H1 (cell line): ENCODE measurements at regions not wholly inside any gene's neighbourhood (a gene's known extent, or its start where the extent isn't known, plus 50 kb on each side); places are given as distances from the start of the nearest gene placed in this dataset.

Experiments used
- CTCF ChIA-PET: fragments of 300-600 bp; sonication (Branson Sonifier 250); formaldehyde crosslinking; loops from one replicate; lab custom pipeline; 2021; ENCODE audit not compliant: partially characterized antibody; lab: Charles Lee
- POLR2A ChIA-PET: fragments of 300-600 bp; sonication (Branson Sonifier 250); formaldehyde crosslinking; loops from one replicate; lab custom pipeline; 2021; ENCODE audit warnings: inconsistent platforms; ENCODE audit not compliant: partially characterized antibody; lab: Charles Lee
- DNase-seq, 2 experiments: peaks; one replicate each; pipeline versions ENCODE4 v3.0.0 to v3.0.0-alpha.2; 2010 to 2022; ENCODE audit warnings: low spot score in 2 of 2, low read depth in 1 of 2, mixed read lengths in 1 of 2
- FAIRE-seq: peaks from 2 replicates; lab custom pipeline; 2011; peaks lifted over from hg19 to GRCh38; lab: Jason Lieb, UNC
- H2AFZ ChIP-seq: 2 replicates; pipeline ENCODE4 v1.8.1; 2012; ENCODE audit warnings: low read length, inconsistent platforms
- H2AK5ac ChIP-seq: 2 replicates; pipeline ENCODE4 v1.6.1; 2013; ENCODE audit warnings: low read depth, low read length
- H2BK120ac ChIP-seq: replicated peaks from 2 replicates; pipeline ENCODE3; 2013; ENCODE audit warnings: low read depth, low read length, inconsistent platforms
- H2BK12ac ChIP-seq: 2 replicates; pipeline ENCODE4 v1.6.1; 2013; ENCODE audit warnings: low read depth, low read length
- H2BK15ac ChIP-seq: 2 replicates; pipeline ENCODE4 v1.6.1; 2013; ENCODE audit warnings: low read length
- H2BK20ac ChIP-seq: 2 replicates; pipeline ENCODE4 v1.6.1; 2013; ENCODE audit warnings: low read length
- H2BK5ac ChIP-seq: 2 replicates; pipeline ENCODE4 v1.6.1; 2013; ENCODE audit warnings: low read depth, low read length
- H3K14ac ChIP-seq: 2 replicates; pipeline ENCODE4 v1.6.1; 2013; ENCODE audit warnings: inconsistent platforms; ENCODE audit not compliant: insufficient read length
- H3K18ac ChIP-seq: 2 replicates; pipeline ENCODE4 v1.6.1; 2013; ENCODE audit warnings: low read length; ENCODE audit errors: extremely low read depth
- H3K23ac ChIP-seq: 2 replicates; pipeline ENCODE4 v1.6.1; 2013; ENCODE audit warnings: inconsistent platforms; ENCODE audit not compliant: insufficient read length
- H3K23me2 ChIP-seq: 2 replicates; pipeline ENCODE4 v1.6.1; 2013; ENCODE audit warnings: low read depth, low read length
- H3K27ac ChIP-seq: 2 replicates; pipeline ENCODE4 v1.6.1; 2011; ENCODE audit warnings: low read depth, low read length, inconsistent platforms
- H3K27me3 ChIP-seq, 4 experiments: replicated peaks in 1 of 4; 1 replicate in 1 of 4; 2 replicates in 3 of 4; pipeline versions ENCODE4 v1.6.1 to v1.8.1; 2011 to 2013; ENCODE audit warnings: low read length in 3 of 4, mild to moderate bottlenecking in 3 of 4, inconsistent platforms in 2 of 4, mixed read lengths in 2 of 4, moderate library complexity in 1 of 4; ENCODE audit not compliant: control insufficient read depth in 3 of 4, insufficient read depth in 3 of 4; ENCODE audit errors: extremely low read depth in 1 of 4
- H3K36me3 ChIP-seq, 4 experiments: 2 replicates each; pipeline versions ENCODE4 v1.6.1 to v1.8.1; 2011 to 2013; ENCODE audit warnings: mild to moderate bottlenecking in 4 of 4, low read length in 3 of 4, moderate library complexity in 2 of 4, control low read depth in 1 of 4, inconsistent platforms in 1 of 4; ENCODE audit not compliant: insufficient read depth in 4 of 4, control insufficient read depth in 2 of 4
- H3K4ac ChIP-seq: replicated peaks from 2 replicates; pipeline ENCODE3; 2013; ENCODE audit warnings: low read length, low read depth, mixed read lengths, inconsistent platforms; ENCODE audit not compliant: insufficient read length
- H3K4me1 ChIP-seq, 4 experiments: replicated peaks in 1 of 4; 1 replicate in 1 of 4; 2 replicates in 3 of 4; pipeline versions ENCODE4 v1.6.1 to v1.8.1; 2011 to 2013; ENCODE audit warnings: low read length in 3 of 4, inconsistent platforms in 2 of 4, mixed read lengths in 1 of 4; ENCODE audit not compliant: insufficient read depth in 4 of 4, control insufficient read depth in 3 of 4
- H3K4me2 ChIP-seq, 2 experiments: 2 replicates each; pipeline versions ENCODE4 v1.6.1 to v1.8.1; 2011 to 2013; ENCODE audit warnings: low read depth in 2 of 2, low read length in 2 of 2, control low read depth in 1 of 2, inconsistent platforms in 1 of 2, mild to moderate bottlenecking in 1 of 2; ENCODE audit not compliant: insufficient read depth in 1 of 2
- H3K4me3 ChIP-seq, 4 experiments: fragments of 200-600, 300-600 bp in 1 of 4; sonication (generic), shearing (Covaris generic), sonication (Bioruptor Twin) in 1 of 4; 2 replicates each; pipeline versions ENCODE4 v1.5.1 to v1.8.1; 2011 to 2016; ENCODE audit warnings: low read length in 4 of 4, low read depth in 3 of 4, control low read depth in 2 of 4, inconsistent platforms in 2 of 4, mild to moderate bottlenecking in 2 of 4, mixed read lengths in 1 of 4, moderate library complexity in 1 of 4; ENCODE audit not compliant: insufficient read depth in 2 of 4; ENCODE audit errors: extremely low read depth in 1 of 4
- H3K56ac ChIP-seq: replicated peaks from 2 replicates; pipeline ENCODE3; 2013; ENCODE audit warnings: low read depth, mild to moderate bottlenecking, mixed read lengths, low read length, inconsistent platforms; ENCODE audit not compliant: insufficient read length
- H3K79me1 ChIP-seq: 2 replicates; pipeline ENCODE4 v1.6.1; 2013; ENCODE audit warnings: low read depth, low read length, control low read depth
- H3K79me2 ChIP-seq, 2 experiments: 2 replicates each; pipeline versions ENCODE4 v1.6.1 to v1.8.1; 2012 to 2013; ENCODE audit warnings: low read length in 2 of 2, mild to moderate bottlenecking in 2 of 2, inconsistent platforms in 1 of 2; ENCODE audit not compliant: insufficient read depth in 2 of 2, control insufficient read depth in 1 of 2
- H3K9ac ChIP-seq, 4 experiments: replicated peaks in 1 of 4; 1 replicate in 1 of 4; 2 replicates in 3 of 4; pipeline versions ENCODE4 v1.6.1 to v1.8.1; 2011 to 2013; ENCODE audit warnings: low read depth in 3 of 4, low read length in 3 of 4, control low read depth in 2 of 4, mild to moderate bottlenecking in 2 of 4, moderate library complexity in 2 of 4, inconsistent platforms in 1 of 4; ENCODE audit errors: extremely low read depth in 1 of 4
- H3K9me3 ChIP-seq, 2 experiments: 2 replicates each; pipeline versions ENCODE4 v1.6.1 to v1.8.1; 2012 to 2013; ENCODE audit warnings: mild to moderate bottlenecking in 2 of 2, moderate library complexity in 2 of 2, control low read depth in 1 of 2, inconsistent platforms in 1 of 2, low read depth in 1 of 2, low read length in 1 of 2, mixed read lengths in 1 of 2; ENCODE audit not compliant: insufficient read depth in 2 of 2
- H4K20me1 ChIP-seq, 2 experiments: replicated peaks in 1 of 2; 2 replicates each; pipeline versions ENCODE3 to v1.8.1; 2011 to 2013; ENCODE audit warnings: inconsistent platforms in 2 of 2, low read length in 2 of 2, mild to moderate bottlenecking in 1 of 2; ENCODE audit not compliant: insufficient read depth in 2 of 2, control insufficient read depth in 1 of 2
- H4K5ac ChIP-seq: 2 replicates; pipeline ENCODE4 v1.6.1; 2013; ENCODE audit warnings: low read length, low read depth, mixed read lengths, inconsistent platforms; ENCODE audit not compliant: insufficient read length
- H4K8ac ChIP-seq: 2 replicates; pipeline ENCODE4 v1.8.0; 2013; ENCODE audit warnings: mild to moderate bottlenecking, moderate library complexity, low read length, inconsistent platforms; ENCODE audit not compliant: insufficient read depth; ENCODE audit errors: extremely low read depth
- H4K91ac ChIP-seq: replicated peaks from 2 replicates; pipeline ENCODE3; 2013; ENCODE audit warnings: low read length, mixed read lengths, inconsistent platforms; ENCODE audit not compliant: insufficient read length
- CHD2 ChIP-seq: IDR thresholded peaks from 2 replicates; pipeline ENCODE4 v1.6.1; 2012; ENCODE audit warnings: low read length, improper control_type of control experiment
- EP300 ChIP-seq, 2 experiments: IDR thresholded peaks; 1 replicate in 1 of 2; 2 replicates in 1 of 2; pipeline ENCODE4 v1.6.1; 2011 to 2012; ENCODE audit warnings: low read depth in 2 of 2, low read length in 2 of 2, mild to moderate bottlenecking in 2 of 2, borderline replicate concordance in 1 of 2, inconsistent platforms in 1 of 2, moderate library complexity in 1 of 2
- POLR2A ChIP-seq, 2 experiments: IDR thresholded peaks; 1 replicate in 1 of 2; 2 replicates in 1 of 2; pipeline ENCODE4 v1.6.1; 2011; ENCODE audit warnings: low read depth in 2 of 2, low read length in 2 of 2, mild to moderate bottlenecking in 2 of 2; ENCODE audit errors: control extremely low read depth in 1 of 2
- WGBS, 2 experiments: shearing (Covaris generic) in 1 of 2; methylation state at CpG; one replicate each; pipeline versions ENCODE4 v1.1.6 to v1.1.7; 2013 to 2015; ENCODE audit warnings: low lambda C conversion rate in 2 of 2, mixed read lengths in 2 of 2, inconsistent platforms in 1 of 2, low coverage in 1 of 2, missing lambda C conversion rate in 1 of 2; ENCODE audit not compliant: insufficient replicate concordance in 2 of 2, insufficient coverage in 1 of 2, insufficient read length in 1 of 2; ENCODE audit errors: extremely low coverage in 1 of 2, missing lambda C conversion rate in 1 of 2; 5-methylcytosine and 5-hydroxymethylcytosine counted together

DNA sequence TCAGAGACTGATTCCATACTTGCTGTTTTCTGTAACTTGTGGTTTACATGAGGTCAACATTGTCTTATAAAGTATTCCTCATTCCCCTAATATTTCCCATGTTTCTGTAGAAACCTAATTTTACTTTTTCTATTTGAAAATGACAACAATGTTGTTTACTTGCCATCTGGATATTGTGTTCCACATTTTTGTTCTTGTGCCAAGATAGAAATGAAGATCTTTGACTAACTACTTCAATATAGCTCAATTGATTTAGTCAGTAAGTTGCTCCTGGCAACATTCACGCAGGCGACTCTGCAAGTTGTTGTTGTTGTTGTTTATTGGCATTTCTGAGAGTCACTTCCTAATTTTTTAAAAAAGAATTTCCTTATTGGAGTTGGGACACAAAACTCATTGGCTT is 69.5 kb downstream of the CAVIN2 start:
- no peak for FAIRE-seq
- CTCF ChIA-PET: no interaction called here

More for the DNA sequence above, 69.5 kb downstream of the CAVIN2 start:
- H2BK15ac ChIP-seq: no peak overlapping the region
- H3K4me3 ChIP-seq: no peak overlapping the region
- no peak overlapping the region for H2AFZ ChIP-seq
- H2BK20ac ChIP-seq: no peak overlapping the region
- H4K20me1 ChIP-seq: no peaks in the 10 kb centered on the region
- no peak overlapping the region for H2BK5ac ChIP-seq
- 88% methylated on average over 2 of the region's 2 CpGs; no CpG with 5 or more reads in 1 of the 2 experiments for WGBS, 2 experiments
- no peak overlapping the region for H4K8ac ChIP-seq
- POLR2A ChIA-PET: no interaction called here
- H3K36me3 ChIP-seq: 0 out of 8 replicates have a peak, but pooled peaks cover 0 to 2% (median 0%) of the 10 kb centered on the region in 4 experiments
- H3K14ac ChIP-seq: no peak overlapping the region
- no peak overlapping the region for H3K23ac ChIP-seq
- no peaks in the 10 kb centered on the region for H3K79me1 ChIP-seq
- H2BK12ac ChIP-seq: no peak overlapping the region
- TF ChIP-seq POLR2A (IDR thresholded peaks at IDR 0.05; ENCODE audit: control extremely low read depth in 1 of 2, low read depth in 2 of 2, low read length in 2 of 2): no peak
- TF ChIP-seq CHD2: no peak
- no peak for TF ChIP-seq EP300 (IDR thresholded peaks at IDR 0.05; ENCODE audit: borderline replicate concordance in 1 of 2, low read depth in 2 of 2, low read length in 2 of 2)
- H3K4ac ChIP-seq: no peak overlapping the region
- H3K27ac ChIP-seq: no peak overlapping the region
- H3K9me3 ChIP-seq: no peaks in the 10 kb centered on the region
- H2BK120ac ChIP-seq: no peak overlapping the region
- H3K27me3 ChIP-seq: no peaks in the 10 kb centered on the region
- no peak overlapping the region for H4K91ac ChIP-seq
- no peaks in the 10 kb centered on the region for H3K23me2 ChIP-seq
- no peaks in the 10 kb centered on the region for H3K79me2 ChIP-seq
- H4K5ac ChIP-seq: no peak overlapping the region
- no peak for DNase-seq
- H3K9ac ChIP-seq: no peak overlapping the region
- H3K4me1 ChIP-seq: no peaks in the 10 kb centered on the region
- no peak overlapping the region for H3K18ac ChIP-seq
- H3K56ac ChIP-seq: no peak overlapping the region
- no peak overlapping the region for H2AK5ac ChIP-seq
- no peak overlapping the region for H3K4me2 ChIP-seq
